Kidney (tissue), 13 donors: ENCODE measurements at regions not wholly inside any gene's neighbourhood (a gene's known extent, or its start where the extent isn't known, plus 50 kb on each side); places are given as distances from the start of the nearest gene placed in this dataset.

ENCODE experiments used
- DNase-seq, 5 donors: peaks; one replicate each; pipeline ENCODE4 v3.0.0-alpha.2; 2013 to 2020
- FAIRE-seq: peaks from 2 replicates; lab custom pipeline; 2012; peaks lifted over from hg19 to GRCh38; lab: Jason Lieb, UNC
- H3K27ac ChIP-seq, 2 donors: one replicate each; pipeline ENCODE4 v1.7.0; 2013; ENCODE audit warnings: low read depth in 2 of 2, low read length in 2 of 2, inconsistent platforms in 1 of 2
- H3K27me3 ChIP-seq: one replicate; pipeline ENCODE4 v1.7.1; 2013; ENCODE audit warnings: low read length, inconsistent platforms; ENCODE audit not compliant: control insufficient read depth, insufficient read depth
- H3K36me3 ChIP-seq, 3 donors: one replicate each; pipeline versions ENCODE4 v1.7.0 to v1.7.1; 2013; ENCODE audit warnings: low read length in 3 of 3, control low read depth in 1 of 3, inconsistent platforms in 1 of 3; ENCODE audit not compliant: insufficient read depth in 3 of 3, control insufficient read depth in 2 of 3
- H3K4me1 ChIP-seq, 3 donors: one replicate each; pipeline versions ENCODE4 v1.7.0 to v1.7.1; 2013; ENCODE audit warnings: low read length in 3 of 3, inconsistent platforms in 1 of 3, low read depth in 1 of 3; ENCODE audit not compliant: control insufficient read depth in 2 of 3, insufficient read depth in 2 of 3
- H3K4me3 ChIP-seq, 3 donors: one replicate each; pipeline versions ENCODE4 v1.7.0 to v1.8.1; 2013; ENCODE audit warnings: low read length in 3 of 3, control low read depth in 1 of 3, inconsistent platforms in 1 of 3
- H3K9ac ChIP-seq, 3 donors: one replicate each; pipeline versions ENCODE4 v1.7.0 to v1.7.1; 2013; ENCODE audit warnings: low read length in 3 of 3, control low read depth in 1 of 3, inconsistent platforms in 1 of 3
- H3K9me3 ChIP-seq, 3 donors: one replicate each; pipeline versions ENCODE4 v1.7.0 to v1.7.1; 2013; ENCODE audit warnings: low read length in 3 of 3, control low read depth in 1 of 3, inconsistent platforms in 1 of 3; ENCODE audit not compliant: control insufficient read depth in 2 of 3, insufficient read depth in 1 of 3
- CTCF ChIP-seq: IDR thresholded peaks from 3 replicates; pipeline ENCODE4 v1.5.1; 2012; ENCODE audit warnings: mild to moderate bottlenecking, moderate library complexity, borderline replicate concordance; ENCODE audit not compliant: insufficient read depth; ENCODE audit errors: extremely low read depth
- intact Hi-C: fragments of 100-400 bp; cut with DNase I; formaldehyde crosslinking; loops from one replicate; pipeline ENCODE4 v1.11.1; 2022
- donor health status: control.
- donor health status: control.
- donor health status: control.
- donor health status: control.
- donor health status: control.
- donor health status: DM: yes; HTN: yes; CAD: no.
- donor health status: Normal renal cell carcinoma (clear cell type).

- TF ChIP-seq CTCF = no peak
- Histone ChIP-seq H3K9ac (no peak overlapping the region), H3K36me3 (no peaks in the 10 kb centered on the region), H3K4me3 (no peak overlapping the region), H3K4me1 (no peaks in the 10 kb centered on the region), H3K27ac (no peak overlapping the region), H3K9me3 (no peaks in the 10 kb centered on the region), H3K27me3 (no peaks in the 10 kb centered on the region)
- intact Hi-C loops = no loop called here
- no peak for FAIRE-seq
- no peak for DNase-seq
Observed at GRCh38 chr11:45455536-45455935, 169.4 kb upstream of the SYT13 start.

- H3K4me1 ChIP-seq = no peaks in the 10 kb centered on the region
- no peak overlapping the region for H3K4me3 ChIP-seq
- H3K27ac ChIP-seq = no peak overlapping the region
- TF ChIP-seq CTCF = no peak
- DNase-seq (no peak), FAIRE-seq (no peak)
- no peaks in the 10 kb centered on the region for H3K36me3 ChIP-seq
- intact Hi-C loops = no loop called here
- H3K9me3 ChIP-seq = no peaks in the 10 kb centered on the region
- H3K27me3 ChIP-seq = no peaks in the 10 kb centered on the region
- H3K9ac ChIP-seq = no peak overlapping the region
Observed at GRCh38 chr11:45454917-45455401, 168.8 kb upstream of the SYT13 start.

GRCh38 chr11:45453721-45454120 lies 167.6 kb upstream of the SYT13 start:
- Histone ChIP-seq H3K4me1 (no peaks in the 10 kb centered on the region), H3K36me3 (no peaks in the 10 kb centered on the region), H3K27ac (no peak overlapping the region), H3K9ac (no peak overlapping the region), H3K4me3 (no peak overlapping the region), H3K27me3 (no peaks in the 10 kb centered on the region), H3K9me3 (no peaks in the 10 kb centered on the region)
- DNase-seq (no peak), FAIRE-seq (no peak)
- intact Hi-C loops = no loop called here
- TF ChIP-seq CTCF = no peak
